Lower leg skin (tissue), 4 donors: ENCODE measurements at regions not wholly inside any gene's neighbourhood (a gene's known extent, or its start where the extent isn't known, plus 50 kb on each side); places are given as distances from the start of the nearest gene placed in this dataset.

Experiments
- DNase-seq, 2 donors: peaks; one replicate each; pipeline ENCODE4 v3.0.0-alpha.2; 2019; ENCODE audit warnings: low spot score in 2 of 2
- H3K4me3 ChIP-seq: fragments of 200-600 bp; sonication (generic); 2 replicates; pipeline ENCODE4 v1.5.1; 2017; ENCODE audit warnings: mild to moderate bottlenecking, low read depth; ENCODE audit not compliant: poor library complexity, severe bottlenecking
- POLR2A ChIP-seq, 2 donors: fragments of 450-650 bp; IDR thresholded peaks; one replicate each; pipeline ENCODE4 v1.6.1; 2016 to 2017; ENCODE audit warnings: antibody characterized with exemption in 2 of 2, mild to moderate bottlenecking in 1 of 2, moderate library complexity in 1 of 2
- WGBS, 2 donors: methylation state at CpG; one replicate each; pipeline ENCODE4 v1.1.5; 2018; 5-methylcytosine and 5-hydroxymethylcytosine counted together
- intact Hi-C: fragments of 100-400 bp; cut with DNase I; formaldehyde crosslinking; loops from one replicate; pipeline ENCODE4 v1.15.0; 2023; ENCODE audit warnings: low total_unique reads
- TF ChIP-seq, protein P1 (sequence below), 3 donors: fragments of 450-650 bp; IDR thresholded peaks; one replicate each; pipeline ENCODE4 v1.5.1; 2016; ENCODE audit warnings: antibody characterized with exemption in 3 of 3, mild to moderate bottlenecking in 3 of 3, moderate library complexity in 2 of 3

DNA sequence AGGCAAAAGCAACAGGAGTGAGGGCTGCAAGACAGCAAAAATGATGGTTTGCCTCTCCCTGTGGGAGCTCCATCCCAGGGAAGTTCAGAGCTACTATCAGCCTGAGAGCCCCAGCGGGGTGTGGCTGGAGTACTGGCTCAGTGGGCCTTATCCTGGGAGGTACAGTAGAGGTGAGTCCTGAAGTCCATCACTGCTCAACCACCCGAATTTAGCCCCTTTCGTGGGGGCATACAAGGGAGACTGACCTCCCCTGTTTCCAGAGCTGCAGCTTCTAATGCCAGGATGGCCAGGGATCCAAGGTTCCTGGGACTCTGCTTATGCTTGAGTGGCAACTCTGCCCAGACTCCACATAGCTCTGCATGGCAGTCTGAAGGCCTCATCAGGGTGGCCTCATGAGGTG, 617.8 kb downstream of the MMUT start:
- DNase-seq: no peak
- no peak for TF ChIP-seq POLR2A (IDR thresholded peaks at IDR 0.05)
- TF ChIP-seq, protein P1, sequence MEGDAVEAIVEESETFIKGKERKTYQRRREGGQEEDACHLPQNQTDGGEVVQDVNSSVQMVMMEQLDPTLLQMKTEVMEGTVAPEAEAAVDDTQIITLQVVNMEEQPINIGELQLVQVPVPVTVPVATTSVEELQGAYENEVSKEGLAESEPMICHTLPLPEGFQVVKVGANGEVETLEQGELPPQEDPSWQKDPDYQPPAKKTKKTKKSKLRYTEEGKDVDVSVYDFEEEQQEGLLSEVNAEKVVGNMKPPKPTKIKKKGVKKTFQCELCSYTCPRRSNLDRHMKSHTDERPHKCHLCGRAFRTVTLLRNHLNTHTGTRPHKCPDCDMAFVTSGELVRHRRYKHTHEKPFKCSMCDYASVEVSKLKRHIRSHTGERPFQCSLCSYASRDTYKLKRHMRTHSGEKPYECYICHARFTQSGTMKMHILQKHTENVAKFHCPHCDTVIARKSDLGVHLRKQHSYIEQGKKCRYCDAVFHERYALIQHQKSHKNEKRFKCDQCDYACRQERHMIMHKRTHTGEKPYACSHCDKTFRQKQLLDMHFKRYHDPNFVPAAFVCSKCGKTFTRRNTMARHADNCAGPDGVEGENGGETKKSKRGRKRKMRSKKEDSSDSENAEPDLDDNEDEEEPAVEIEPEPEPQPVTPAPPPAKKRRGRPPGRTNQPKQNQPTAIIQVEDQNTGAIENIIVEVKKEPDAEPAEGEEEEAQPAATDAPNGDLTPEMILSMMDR (IDR thresholded peaks at IDR 0.05): no peak
- WGBS, 2 donors: 80% methylated on average over 3 of the region's 3 CpGs
- H3K4me3 ChIP-seq: no peak overlapping the region
- intact Hi-C loops: no loop called here

DNA sequence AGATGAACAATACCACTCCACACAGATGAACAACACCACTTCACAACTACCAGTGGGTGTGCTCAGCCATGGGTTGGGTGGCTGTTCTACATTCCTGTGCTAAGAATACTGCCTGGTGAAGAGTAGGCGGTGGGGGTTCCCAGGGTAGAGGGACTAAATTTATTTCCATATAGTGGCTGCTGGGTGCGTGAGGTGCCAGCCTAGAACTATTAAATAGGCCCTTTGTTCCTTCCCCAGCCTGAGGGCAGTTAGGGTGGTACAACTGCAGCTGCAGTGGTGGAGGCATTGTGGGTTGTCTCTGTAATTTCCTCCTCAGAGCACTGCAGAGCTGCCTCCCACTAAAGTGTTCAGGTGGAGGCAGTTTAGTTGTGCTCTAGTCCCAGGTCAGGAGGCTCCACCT, 618.4 kb downstream of the MMUT start:
- no peak for TF ChIP-seq POLR2A (IDR thresholded peaks at IDR 0.05)

DNA sequence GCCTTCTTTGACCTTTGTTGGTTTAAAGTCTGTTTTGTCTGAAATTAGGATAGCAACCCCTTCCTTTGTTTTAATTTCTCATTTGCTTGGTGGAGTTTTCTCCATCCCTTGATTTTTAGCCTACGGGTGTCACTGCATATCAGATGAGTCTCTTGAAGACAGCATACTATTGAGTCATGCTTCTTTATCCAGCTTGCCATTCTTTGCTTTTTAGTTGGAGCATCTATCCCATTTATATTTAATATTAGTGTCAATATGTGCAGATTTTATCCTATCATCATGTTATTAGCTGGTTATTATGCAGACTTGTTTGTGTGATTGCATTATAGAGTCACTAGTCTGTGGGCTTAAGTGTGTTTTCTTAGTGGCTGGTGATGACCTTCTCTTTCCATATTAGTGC, 622.2 kb downstream of the MMUT start:
- WGBS, 2 donors: 87 to 94% methylated on average over 1 of the region's 1 CpG
- H3K4me3 ChIP-seq: no peak overlapping the region
- DNase-seq: no peak
- intact Hi-C loops: no loop called here
- no peak for TF ChIP-seq POLR2A (IDR thresholded peaks at IDR 0.05)
- TF ChIP-seq, protein P1 (IDR thresholded peaks at IDR 0.05): no peak

More for the DNA sequence above, 618.4 kb downstream of the MMUT start:
- 72 to 82% methylated on average over 2 of the region's 2 CpGs for WGBS, 2 donors
- H3K4me3 ChIP-seq: no peak overlapping the region
- intact Hi-C loops: no loop called here
- DNase-seq: no peak

DNA sequence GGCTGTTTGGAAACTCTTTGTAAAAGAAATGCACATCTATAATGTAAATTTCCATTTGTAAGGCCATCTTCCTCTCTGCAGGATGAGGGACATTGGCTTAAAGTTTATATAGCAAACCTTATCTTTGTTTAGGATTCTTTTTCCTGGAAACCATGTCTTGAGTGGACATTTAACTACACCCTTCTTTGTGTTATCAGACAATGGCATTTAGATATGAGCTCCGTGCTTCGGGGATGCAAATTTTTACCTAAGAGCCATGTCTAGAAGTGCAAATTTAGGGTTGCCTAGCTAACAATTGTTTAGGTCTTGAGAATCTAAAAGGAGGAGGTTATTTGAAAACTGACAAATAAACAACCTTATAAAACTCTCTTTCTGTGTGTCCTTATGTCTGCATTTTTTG, 623.8 kb downstream of the MMUT start:
- intact Hi-C loops: no loop called here
- H3K4me3 ChIP-seq: no peak overlapping the region
- no peak for DNase-seq
- 25 to 38% methylated on average over 2 of the region's 2 CpGs for WGBS, 2 donors
- TF ChIP-seq POLR2A (IDR thresholded peaks at IDR 0.05): no peak
- TF ChIP-seq, protein P1 (IDR thresholded peaks at IDR 0.05): no peak

DNA sequence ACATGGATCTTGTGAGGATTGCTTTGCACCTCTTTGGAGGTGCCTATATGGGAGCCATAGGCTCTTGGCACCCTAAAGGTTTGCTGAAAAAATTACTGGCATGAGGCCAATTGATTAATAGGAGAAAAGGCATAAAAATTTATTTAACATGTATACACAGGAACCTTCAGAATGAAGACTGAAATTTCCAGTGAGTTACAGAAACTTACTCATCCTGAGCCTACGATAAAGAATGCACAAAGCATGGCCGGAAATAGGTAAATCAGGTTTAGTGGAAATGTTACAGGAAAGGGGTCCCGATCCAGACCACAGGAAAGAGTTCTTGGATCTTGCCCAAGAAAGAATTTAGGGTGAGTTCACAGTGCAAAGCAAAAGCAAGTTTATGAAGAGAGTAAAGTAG, 625.3 kb downstream of the MMUT start:
- WGBS, 2 donors: 57 to 61% methylated on average over 3 of the region's 3 CpGs
- no peak for DNase-seq
- H3K4me3 ChIP-seq: no peak overlapping the region
- TF ChIP-seq POLR2A (IDR thresholded peaks at IDR 0.05): no peak
- TF ChIP-seq, protein P1 (IDR thresholded peaks at IDR 0.05): no peak
- intact Hi-C loops: no loop called here

DNA sequence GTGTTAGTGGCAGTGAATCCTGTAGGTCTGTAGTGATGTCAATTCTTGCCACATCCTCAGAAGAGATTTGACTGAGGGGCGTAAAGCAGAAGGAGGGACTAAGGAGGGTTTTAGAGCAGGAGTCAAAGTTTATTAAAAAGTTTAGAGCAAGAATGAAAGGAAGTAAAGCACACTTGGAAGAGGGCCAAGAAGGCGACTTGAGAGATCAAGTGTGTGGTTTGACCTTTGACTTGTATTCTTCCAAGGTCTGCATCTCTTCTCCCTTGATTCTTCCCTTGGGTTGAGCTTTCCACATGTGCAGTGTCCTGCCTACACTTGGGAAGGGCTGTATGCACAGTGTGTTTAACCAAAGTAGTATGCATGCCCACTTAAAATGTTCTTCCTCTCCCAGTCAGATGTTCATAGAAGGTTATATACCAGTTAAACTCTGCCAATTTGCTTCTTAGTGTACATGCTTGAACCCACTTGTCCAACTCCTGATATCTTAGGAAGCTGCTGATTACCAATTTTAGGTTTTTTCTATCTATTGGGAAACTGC, 627.6 kb downstream of the MMUT start:
- intact Hi-C loops: no loop called here
- TF ChIP-seq, protein P1 (IDR thresholded peaks at IDR 0.05): no peak
- no peak for TF ChIP-seq POLR2A (IDR thresholded peaks at IDR 0.05)
- 43 to 44% methylated on average over 2 of the region's 2 CpGs for WGBS, 2 donors
- no peak for DNase-seq
- H3K4me3 ChIP-seq: no peak overlapping the region
